Activated T-cell treated with anti-CD3 and anti-CD28 coated beads for 48 hours (primary cell): ENCODE measurements at regions not wholly inside any gene's neighbourhood (a gene's known extent, or its start where the extent isn't known, plus 50 kb on each side); places are given as distances from the start of the nearest gene placed in this dataset.
"Not testable (repeated sequence)": the region's sequence is repeated elsewhere in the genome, so short reads cannot be mapped to it uniquely, and the experiment has no call there.

Experiments
- DNase-seq: peaks from one replicate; pipeline ENCODE4 v3.0.0-alpha.2; 2020; ENCODE audit warnings: low read depth

DNA sequence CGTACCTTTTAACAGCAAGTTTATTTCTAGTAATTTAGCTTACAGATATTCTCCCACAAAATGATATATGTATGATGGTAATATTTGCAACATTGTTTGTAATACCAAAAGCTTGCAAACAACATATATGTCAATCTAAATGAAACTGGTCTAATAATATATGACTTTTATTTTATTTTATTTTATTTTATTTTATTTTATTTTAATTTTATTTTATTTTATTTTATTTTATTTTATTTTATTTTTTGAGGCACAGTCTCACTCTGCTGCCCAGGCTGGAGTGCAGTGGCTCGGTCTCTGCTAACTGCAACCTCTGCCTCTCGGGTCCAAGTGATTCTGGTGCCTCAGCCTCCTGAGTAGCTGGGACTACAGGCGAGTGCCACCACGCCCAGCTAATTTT, 94.6 kb upstream of the ABCA1 start:
- not testable (repeated sequence) for DNase-seq

DNA sequence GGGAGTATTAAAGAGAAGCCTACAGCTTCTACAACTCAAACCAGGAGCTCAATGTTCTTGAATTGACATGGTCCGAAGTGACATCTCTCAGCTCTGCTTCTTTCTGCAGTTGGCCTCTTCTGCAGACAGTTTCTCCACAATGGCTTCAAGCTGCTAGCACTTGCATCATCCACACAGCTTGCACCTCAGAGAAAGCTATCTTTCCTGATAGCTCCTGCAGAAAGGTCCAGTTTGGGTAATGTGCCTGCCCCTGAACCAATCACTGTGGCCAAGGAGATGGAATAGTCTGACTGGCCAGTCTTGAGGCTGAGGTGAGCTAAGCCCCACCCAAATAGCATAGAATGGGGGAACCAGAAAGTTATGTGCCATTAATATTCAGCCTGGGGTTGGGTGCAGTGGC, 95.8 kb upstream of the ABCA1 start:
- no peak for DNase-seq

DNA sequence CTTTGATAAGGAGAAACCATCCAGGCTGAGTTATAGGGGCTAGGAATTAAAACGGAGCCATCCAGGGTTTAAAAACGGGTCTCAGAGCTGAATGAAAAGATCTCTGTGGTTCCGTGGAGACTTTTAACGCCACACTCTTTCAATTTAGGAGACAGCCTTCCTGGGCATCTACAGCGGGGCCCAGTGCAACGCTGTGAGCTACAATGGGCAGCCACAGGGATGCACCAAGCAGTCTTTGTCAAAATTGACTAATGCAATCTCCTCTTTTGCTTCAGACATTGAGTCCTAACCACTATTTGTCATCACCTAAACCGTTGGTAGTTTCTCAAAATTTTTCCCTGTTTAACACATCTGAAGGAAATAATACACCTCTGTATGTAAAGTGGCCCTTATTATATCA, 96.6 kb upstream of the ABCA1 start:
- no peak for DNase-seq

DNA sequence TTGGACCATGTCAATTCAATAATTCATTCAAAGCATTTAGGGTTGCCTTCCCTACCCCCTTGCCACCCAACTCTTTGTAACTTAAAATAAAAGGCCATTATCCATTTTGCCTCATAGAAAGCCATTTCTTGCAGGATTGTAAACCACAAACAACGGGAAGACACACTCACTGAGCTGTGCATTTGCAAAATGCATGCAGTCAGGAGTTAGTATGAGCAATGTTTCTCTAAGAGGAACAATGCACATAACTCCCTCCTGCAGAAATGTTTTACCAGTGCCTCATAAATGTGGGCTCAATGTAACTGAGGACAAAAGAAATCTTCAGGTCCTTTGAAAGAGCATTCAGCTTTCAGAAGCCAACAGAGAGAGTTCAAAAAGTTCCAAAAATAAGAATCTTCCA, 98.5 kb upstream of the ABCA1 start:
- DNase-seq, result no peak

DNA sequence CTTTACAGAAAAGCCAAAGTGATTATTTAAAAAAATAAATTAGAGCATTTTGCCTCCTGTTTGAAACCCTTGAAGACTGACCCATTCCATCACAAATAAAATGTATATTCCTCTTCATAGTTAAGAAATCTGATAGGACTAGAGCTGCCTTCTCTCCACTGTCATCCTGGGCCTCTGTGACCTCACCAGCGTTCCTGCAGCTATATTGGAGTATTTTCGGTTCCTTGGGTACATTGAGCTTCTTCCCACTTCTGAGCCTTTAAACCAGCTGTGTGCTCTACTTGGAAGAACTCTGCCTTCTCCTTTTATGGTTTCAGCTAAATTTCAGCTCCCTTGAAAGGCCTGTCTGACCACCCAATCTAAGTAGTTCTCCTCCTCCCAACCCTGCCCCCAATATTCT, 99.1 kb upstream of the ABCA1 start:
- DNase-seq, result no peak

DNA sequence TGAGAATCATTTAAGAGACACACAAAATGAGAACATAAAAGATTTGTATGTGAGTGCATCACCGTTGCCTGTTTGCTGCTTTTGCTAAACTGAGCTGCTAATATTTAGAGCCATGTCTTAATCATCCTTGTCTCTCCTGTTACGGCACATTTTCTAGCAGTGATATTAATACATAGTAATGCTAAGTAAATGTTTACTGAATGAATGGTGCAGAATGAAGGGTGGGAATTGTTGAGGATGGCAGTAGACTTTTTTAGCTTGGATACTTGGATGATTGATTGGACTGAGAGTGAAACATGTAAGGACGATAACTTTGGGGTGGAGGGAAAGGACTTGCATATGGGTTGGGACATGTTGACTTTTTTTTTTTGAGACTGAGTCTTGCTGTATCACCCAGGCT, 102.3 kb upstream of the ABCA1 start:
- no peak for DNase-seq

DNA sequence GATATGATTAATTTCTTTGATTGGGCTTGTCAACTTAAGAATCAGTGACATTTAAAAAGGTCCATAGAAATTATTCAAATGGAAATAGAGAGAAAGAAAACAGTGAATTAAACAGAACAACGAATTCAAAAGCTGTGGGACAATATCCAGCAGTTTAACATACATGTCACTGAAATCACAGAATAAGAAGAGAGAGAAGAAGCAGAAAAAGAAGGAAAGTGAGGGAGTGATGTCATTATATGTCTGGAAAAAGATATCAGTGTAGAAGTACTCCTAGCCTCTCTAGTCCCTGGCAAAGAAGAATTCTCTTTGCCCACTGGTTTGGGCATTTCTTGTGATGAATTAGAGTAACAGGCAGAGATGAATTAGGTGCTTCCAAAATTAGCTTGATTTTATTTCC, 109.2 kb upstream of the ABCA1 start:
- no peak for DNase-seq

DNA sequence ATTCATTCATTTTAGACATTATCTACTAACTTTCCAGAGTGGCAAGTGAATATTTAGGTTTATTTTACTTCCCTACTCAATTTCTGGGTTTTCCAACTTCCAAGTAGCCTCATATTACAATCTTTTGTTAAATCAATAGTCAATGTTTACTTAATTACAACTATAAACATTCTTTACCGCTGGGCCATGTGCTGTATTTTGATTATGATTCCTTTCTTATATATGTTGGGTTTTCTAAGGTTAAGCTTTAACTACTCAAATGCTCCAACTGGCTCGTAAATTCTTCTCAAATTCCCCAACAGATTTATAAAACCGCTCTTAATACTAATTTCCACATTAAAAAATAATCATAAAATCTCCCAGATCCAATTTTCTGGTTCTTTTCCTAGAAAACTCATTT, 110.1 kb upstream of the ABCA1 start:
- DNase-seq, result no peak

DNA sequence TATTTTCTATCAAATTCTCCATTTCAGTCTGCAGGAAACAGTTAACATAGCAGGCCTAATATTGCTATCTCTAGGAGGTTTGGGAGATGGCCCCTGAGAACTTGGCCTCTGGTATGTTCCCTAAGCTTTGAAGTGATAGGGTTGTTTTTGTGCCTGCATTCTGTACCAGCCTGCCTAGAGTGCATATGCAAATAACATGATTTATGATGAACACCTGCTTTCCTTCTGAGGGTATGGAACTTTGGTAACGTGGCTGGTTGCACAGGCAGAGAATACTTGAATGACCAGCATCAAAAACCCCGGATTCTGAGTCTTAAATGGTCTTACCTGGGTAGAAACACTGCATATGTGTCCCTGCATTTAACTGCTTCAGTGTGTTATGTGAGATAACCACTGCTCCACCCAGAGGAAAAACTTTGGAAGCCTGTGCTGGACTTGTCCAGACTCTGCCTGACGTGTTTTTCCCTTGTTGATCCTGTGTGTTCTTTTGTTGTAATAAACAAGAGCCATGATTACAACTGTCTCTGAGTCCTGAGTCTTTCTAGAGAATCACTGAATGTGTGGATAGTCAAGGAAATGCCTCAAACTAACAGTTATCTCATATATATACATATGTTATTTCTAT, 111.3 kb upstream of the ABCA1 start:
- no peak for DNase-seq

DNA sequence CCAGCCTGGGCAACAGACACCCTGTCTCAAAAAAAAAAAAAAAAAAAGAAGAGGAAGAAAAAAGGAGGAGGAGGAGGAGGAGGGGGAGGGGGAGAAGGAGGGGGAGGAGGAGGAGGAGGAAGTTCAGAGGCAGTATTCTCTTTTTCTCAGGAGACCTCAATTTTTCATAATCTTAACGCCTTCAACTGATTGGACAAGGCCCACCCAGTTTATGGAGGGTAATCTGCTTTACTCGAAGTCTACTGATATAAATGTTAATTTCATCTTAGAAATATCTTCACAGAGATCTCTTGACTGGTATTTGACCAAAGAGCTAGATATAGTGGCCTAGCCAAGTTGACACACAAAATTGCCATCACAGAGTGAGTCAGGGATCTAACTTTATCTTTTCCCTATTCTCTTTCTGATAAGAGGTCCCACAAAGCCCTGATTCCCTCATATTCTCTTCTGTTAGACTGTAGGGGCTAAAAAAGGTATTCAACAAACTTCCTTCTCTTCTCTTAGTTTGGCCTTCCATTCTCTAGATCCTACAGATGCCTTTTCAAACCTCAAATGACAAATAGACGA, 115.5 kb upstream of the ABCA1 start:
- DNase-seq, result no peak

DNA sequence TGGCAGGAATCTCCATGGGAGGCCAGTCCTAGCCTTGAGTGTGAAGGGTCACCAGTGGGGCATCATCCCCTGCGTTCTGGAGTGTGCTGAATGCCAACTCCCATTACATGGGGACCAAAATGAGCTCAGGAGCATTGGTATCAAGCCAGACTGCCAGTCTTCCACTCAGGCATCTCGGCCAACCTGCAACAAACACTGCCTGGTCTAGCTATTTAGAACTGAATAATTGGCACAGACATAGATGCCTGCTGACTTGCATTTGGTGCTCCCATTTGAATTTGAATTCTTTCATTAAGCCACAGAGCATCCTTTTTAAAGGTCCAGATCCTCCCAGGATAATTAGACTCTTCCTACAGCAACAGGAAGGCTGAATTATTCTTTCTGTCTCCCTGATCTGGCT, 116.6 kb upstream of the ABCA1 start:
- no peak for DNase-seq

DNA sequence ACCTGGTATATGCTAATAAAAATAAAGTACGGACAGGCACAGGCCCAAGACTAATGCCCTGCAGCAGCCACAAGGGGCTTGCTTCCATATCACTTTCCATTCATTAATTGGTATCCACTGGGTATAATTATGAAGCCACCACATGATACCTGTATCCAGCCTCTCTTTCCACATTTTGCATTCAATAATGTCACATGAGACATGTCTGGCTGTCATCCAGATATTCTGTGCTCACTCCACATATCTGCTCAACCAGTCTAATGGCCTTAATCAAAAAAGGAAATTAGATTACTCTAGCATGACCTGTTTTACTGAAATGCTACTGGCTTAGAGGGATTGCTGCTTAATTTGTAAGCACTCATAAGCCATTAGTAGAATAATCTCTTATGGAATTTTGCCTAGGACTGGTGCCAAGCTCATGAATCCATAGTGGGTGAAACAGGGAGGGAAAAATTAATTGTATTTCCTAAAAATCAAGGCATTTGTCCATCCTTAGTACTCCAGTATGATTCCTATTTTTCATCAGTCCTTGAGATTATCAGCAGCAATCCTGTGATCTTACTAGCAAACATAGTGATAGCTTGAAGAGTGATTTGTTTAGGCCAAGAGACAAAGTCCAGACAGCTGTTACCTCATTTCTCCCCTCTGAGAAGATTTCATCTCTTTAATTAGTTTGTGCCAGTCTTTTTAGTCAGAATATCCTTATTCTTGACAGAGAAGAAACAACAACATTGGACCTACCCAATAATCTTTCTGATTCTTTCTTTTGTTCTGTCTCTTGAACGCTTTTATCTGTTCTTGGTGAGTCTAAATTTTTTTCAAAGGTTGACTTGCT, 119.2 kb upstream of the ABCA1 start:
- no peak for DNase-seq

DNA sequence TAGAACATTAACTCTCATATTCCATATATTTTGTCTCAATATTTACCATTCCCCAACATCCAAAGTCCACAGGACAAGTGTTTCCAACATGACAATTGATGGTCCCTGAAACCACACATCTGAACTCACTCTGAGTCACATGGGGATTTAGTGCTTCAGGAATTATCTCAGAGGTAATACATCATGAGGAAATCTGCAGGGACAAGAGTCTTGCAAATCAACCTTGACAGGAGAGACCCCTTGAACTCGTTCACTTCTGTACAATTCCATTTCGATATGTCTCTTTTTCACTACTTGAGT, 119.7 kb upstream of the ABCA1 start:
- DNase-seq, result no peak

DNA sequence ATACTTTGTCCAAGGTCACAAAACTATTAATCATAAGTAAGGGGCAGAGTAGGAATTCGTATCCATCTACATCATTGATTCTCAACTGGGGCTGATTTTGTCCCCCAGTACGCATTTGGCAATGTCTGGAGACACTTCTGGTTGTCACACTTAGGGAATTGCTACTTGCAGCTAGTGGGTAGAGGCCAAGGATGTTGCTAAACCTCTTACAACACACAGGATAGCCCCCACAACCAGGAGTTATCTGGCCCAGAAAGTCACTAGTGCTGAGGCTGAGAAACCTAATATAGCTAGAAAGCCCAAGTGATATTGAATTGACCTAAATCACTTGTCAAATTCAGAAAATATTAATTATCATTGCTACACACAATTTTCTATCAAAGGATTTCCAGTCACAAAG, 120.4 kb upstream of the ABCA1 start:
- DNase-seq, result no peak

DNA sequence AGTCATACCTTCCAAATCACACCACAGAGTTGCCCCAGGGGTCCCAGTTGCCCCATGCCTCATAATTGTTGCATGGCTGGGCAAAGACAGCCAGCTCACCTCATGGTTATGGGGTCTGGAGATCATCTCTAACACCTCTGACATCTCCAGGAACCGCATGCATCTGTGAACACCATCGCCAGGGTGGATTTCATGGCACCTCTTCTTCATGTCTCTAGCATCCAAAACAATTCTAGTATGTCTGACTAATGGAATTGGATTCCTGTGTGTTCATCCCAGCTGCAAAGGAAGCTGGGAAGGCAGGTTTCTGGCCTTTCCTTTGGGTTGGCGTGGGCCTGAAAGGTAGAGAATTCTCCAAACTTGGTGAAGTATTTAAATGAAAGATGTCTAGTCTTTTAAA, 122.3 kb upstream of the ABCA1 start:
- no peak for DNase-seq

DNA sequence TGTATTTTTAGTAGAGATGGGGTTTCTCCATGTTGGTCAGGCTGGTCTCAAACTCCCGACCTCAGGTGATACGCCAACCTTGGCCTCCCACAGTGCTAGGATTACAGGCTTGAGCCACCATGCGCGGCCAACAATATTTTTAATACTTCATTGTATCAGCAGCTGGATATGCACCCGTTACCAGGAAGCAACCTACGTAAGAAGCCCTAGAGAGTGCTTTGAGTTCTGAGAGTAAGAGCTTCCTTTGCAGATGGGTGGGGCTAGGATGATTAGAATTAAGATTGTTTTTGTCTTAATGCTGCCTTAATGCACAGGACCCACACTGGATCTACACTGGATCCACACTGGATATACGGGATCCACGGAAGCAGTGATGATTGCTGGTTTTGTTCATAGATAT, 123.9 kb upstream of the ABCA1 start:
- DNase-seq, result no peak

DNA sequence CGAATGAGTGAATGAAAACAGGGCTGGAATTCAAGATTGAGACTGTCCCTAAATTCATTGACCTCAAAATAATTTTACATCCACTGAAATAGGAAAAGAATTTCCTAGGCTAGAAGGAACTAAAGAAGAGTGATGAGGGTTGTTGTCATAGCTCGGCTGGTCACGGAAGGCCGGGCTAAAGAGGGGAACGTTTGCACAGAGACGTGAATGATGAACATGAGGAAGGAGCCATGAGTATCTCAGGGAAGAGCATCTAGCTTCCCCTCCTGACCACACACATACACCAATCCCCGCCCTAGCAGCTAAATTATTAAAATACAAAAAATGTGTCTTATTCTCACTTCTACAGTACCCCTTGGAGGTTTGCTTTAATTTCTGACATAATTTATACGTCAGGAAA, 124.4 kb upstream of the ABCA1 start:
- no peak for DNase-seq

DNA sequence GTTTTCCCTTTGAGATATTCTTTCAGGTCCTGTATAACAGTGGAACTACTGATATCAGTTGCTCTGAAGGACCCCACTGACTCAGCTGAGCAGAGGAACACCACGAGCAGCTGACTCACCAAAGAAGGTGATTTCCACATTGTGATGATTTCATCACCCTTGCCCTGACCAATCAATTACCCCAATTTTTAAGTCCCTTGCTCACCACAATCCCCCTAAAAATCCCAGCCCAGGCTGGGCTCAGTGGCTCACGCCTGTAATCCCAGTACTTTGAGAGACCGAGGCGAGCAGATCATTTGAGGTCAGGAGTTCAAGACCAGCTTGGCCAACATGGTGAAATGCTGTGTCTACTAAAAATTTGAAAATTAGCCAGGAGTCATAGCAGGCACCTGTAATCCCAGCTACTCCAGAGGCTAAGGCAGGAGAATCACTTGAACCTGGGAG, 125.3 kb upstream of the ABCA1 start:
- DNase-seq, result peak; percentile 52

DNA sequence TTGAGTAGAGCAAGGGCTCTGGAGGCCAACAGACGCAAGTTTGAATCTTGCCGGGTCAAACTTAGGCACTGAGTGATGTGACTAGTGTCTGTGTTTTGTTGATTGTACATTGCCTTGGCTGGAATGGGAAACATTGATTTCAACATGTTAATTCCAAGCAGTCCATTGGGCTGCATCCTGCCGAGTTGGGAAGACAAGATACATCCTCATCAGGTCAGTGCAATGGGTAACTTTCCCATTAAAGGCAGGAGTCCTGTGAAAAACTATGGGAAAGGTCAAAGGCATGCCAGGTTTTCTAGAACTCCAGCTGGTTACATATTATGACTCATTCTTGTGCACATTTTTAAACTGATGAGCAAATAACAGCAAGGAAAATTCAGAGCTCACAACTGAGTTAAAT, 126.5 kb upstream of the ABCA1 start:
- DNase-seq, result no peak

DNA sequence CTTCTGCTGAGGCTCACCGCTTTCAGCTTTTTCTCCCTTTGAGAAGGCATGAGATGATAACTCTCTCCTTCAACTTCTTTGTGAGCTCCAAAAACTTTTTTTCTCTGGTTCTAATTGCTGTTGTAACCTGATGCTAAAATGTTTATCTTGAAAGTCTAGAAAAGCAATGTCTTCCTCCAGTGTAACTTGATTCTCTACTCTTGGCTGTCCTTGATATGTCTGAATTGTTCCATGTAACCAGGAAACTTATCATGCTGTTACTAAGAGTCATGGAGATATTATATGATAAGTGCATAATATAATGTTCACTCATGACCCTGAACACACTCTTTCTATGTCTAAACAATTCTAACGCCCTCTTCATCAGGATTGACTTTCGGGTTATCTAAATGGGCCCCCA, 128.0 kb upstream of the ABCA1 start:
- no peak for DNase-seq

DNA sequence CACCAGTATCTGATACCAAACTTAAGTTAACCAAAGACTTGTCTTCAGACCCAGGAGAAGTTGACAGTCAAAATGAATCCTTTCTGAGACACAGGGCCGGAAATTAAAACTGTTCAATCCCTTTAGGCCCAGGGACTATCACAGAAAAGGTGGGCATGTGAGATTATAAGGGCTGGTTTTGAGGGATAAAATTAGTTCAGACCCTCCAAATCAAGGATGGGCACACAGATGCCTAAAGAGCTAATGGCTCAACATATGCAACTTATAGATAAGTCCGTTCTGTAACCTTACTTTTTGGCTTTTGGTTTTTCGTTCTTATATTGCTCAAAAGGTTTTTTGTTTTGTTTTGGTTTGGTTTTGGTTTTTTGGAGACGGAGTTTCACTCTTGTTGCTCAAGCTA, 129.6 kb upstream of the ABCA1 start:
- no peak for DNase-seq

DNA sequence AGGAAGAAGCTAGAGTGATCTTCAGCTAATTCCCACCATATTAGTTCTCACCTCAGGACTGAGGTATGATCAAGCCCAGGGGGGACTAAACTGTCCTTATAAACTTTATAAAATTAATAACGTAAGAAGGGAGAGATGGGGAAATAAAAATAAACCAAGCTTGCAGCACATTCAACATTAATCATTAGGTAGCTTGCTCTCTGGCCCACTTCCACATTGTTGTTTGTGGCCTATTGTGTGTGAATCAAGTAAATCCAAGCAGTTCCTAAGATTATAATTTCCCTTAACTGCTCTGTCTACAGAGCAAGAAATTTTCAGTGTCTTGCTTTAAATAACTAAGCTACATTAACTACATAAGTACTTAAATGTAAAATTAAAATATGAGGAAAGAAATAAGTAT, 131.3 kb upstream of the ABCA1 start:
- no peak for DNase-seq

DNA sequence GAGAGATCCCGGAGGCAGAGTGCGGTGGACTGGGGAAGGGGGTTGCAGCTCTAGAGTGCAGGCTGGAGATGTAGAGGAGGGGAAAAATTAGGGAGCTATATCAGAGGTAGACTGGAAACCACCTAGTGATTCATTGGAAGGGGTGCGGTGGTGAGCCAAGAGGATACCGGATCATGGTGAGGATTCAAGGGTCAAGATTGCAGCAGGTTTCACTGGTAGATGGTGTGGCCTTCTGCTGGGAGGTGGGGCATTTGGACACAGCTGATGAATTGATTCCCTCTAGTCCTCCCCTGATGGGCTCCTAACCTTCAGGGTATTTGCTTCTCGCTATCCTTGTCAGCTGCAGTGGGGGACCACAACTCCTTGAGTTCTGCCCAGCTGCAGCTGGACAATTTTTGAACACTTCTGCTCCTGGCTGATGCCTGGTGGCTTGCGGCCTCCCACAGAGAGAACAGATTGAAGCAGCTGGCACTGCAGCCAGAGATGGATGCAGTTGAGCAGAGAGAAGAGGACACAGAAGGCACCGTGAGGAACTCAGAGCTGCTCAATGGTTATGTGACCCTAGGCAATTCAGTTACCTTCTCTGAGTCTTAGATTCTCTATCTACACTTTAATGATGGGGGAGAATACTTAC, 134.4 kb upstream of the ABCA1 start:
- DNase-seq, result no peak
